SK-N-SH (cell line): ENCODE measurements at regions not wholly inside any gene's neighbourhood (a gene's known extent, or its start where the extent isn't known, plus 50 kb on each side); places are given as distances from the start of the nearest gene placed in this dataset.

Experiments
- CTCF ChIA-PET: fragments of 300-600, 350-600 bp; formaldehyde crosslinking; extraction: SDS; loops from one replicate; lab custom pipeline; 2021; lab: Yijun Ruan, JAX
- POLR2A ChIA-PET: fragments of 350-600 bp; sonication (Branson Sonifier 250); formaldehyde crosslinking; extraction: SDS; loops from one replicate; lab custom pipeline; 2020; ENCODE audit warnings: antibody characterized with exemption, inconsistent platforms; lab: Yijun Ruan, JAX
- DNase-seq: peaks from one replicate; pipeline ENCODE4 v3.0.0; 2012
- H2AFZ ChIP-seq: fragments of 200-600 bp; sonication (generic); 2 replicates; pipeline ENCODE4 v1.8.1; 2016; ENCODE audit warnings: antibody characterized with exemption, mild to moderate bottlenecking, low read depth
- H3F3A ChIP-seq: fragments of 200-600 bp; sonication (generic); replicated peaks from 2 replicates; pipeline ENCODE3; 2016; ENCODE audit warnings: antibody characterized with exemption, mild to moderate bottlenecking; ENCODE audit not compliant: insufficient read depth
- H3K27ac ChIP-seq, 2 experiments: fragments of 200-500 bp in 1 of 2; fragments of 200-600 bp in 1 of 2; sonication (Bioruptor generic) in 1 of 2; sonication (generic), shearing (Covaris generic) in 1 of 2; 2 replicates each; pipeline versions ENCODE4 v1.5.1 to v1.6.1; 2014 to 2016; ENCODE audit warnings: low read depth in 2 of 2, inconsistent platforms in 1 of 2, low read length in 1 of 2, mild to moderate bottlenecking in 1 of 2, mixed read lengths in 1 of 2
- H3K27me3 ChIP-seq: fragments of 200-600 bp; sonication (generic), shearing (Covaris generic); 2 replicates; pipeline ENCODE4 v1.6.1; 2016; ENCODE audit warnings: mixed run types; ENCODE audit not compliant: insufficient read depth
- H3K36me3 ChIP-seq, 2 experiments: fragments of 200-500 bp in 1 of 2; fragments of 200-600 bp in 1 of 2; sonication (Bioruptor generic) in 1 of 2; sonication (generic) in 1 of 2; replicated peaks in 1 of 2; 2 replicates each; pipeline versions ENCODE3 to v1.5.1; 2014 to 2016; ENCODE audit warnings: low read length in 1 of 2, mild to moderate bottlenecking in 1 of 2; ENCODE audit not compliant: insufficient read depth in 2 of 2, control insufficient read depth in 1 of 2
- H3K4me1 ChIP-seq, 2 experiments: fragments of 200-500 bp in 1 of 2; fragments of 200-600 bp in 1 of 2; sonication (Bioruptor generic) in 1 of 2; sonication (generic), shearing (Covaris generic) in 1 of 2; 2 replicates each; pipeline versions ENCODE4 v1.5.1 to v1.6.1; 2014 to 2016; ENCODE audit warnings: low read depth in 1 of 2, low read length in 1 of 2, mixed run types in 1 of 2; ENCODE audit not compliant: insufficient read depth in 2 of 2, control insufficient read depth in 1 of 2
- H3K4me2 ChIP-seq: fragments of 200-600 bp; sonication (generic), shearing (Covaris generic); 2 replicates; pipeline ENCODE4 v1.6.1; 2017; ENCODE audit warnings: mixed run types
- H3K4me3 ChIP-seq, 2 experiments: fragments of 200-500 bp in 1 of 2; fragments of 200-600 bp in 1 of 2; sonication (Bioruptor generic) in 1 of 2; sonication (generic), shearing (Covaris generic) in 1 of 2; 2 replicates each; pipeline versions ENCODE4 v1.5.1 to v1.8.1; 2014 to 2016; ENCODE audit warnings: low read depth in 2 of 2, inconsistent platforms in 1 of 2, low read length in 1 of 2, mild to moderate bottlenecking in 1 of 2, mixed read lengths in 1 of 2, moderate library complexity in 1 of 2
- H3K79me2 ChIP-seq: fragments of 200-600 bp; sonication (generic); 2 replicates; pipeline ENCODE4 v1.8.1; 2017; ENCODE audit warnings: mild to moderate bottlenecking; ENCODE audit not compliant: insufficient read depth
- H3K9ac ChIP-seq: fragments of 200-600 bp; sonication (generic); 2 replicates; pipeline ENCODE4 v1.6.1; 2017; ENCODE audit warnings: mixed run types
- H3K9me2 ChIP-seq: fragments of 200-600 bp; sonication (generic); 2 replicates; pipeline ENCODE4 v1.6.1; 2017; ENCODE audit warnings: mixed run types
- H3K9me3 ChIP-seq: fragments of 200-600 bp; sonication (generic); 2 replicates; pipeline ENCODE4 v1.6.1; 2017; ENCODE audit warnings: mixed run types, mild to moderate bottlenecking, moderate library complexity
- H4K20me1 ChIP-seq: fragments of 200-600 bp; sonication (generic); 2 replicates; pipeline ENCODE4 v1.6.1; 2017; ENCODE audit warnings: mild to moderate bottlenecking, mixed run types; ENCODE audit not compliant: insufficient read depth
- CHD2 ChIP-seq: fragments of 150-350 bp; IDR thresholded peaks from 2 replicates; pipeline ENCODE4 v1.6.1; 2018; ENCODE audit warnings: low read length; ENCODE audit not compliant: partially characterized antibody
- ELF1 ChIP-seq: IDR thresholded peaks from 2 replicates; pipeline ENCODE4 v1.4.0; 2012
- GABPA ChIP-seq: IDR thresholded peaks from 2 replicates; pipeline ENCODE4 v1.4.0; 2012; ENCODE audit warnings: low read depth, mild to moderate bottlenecking
- JUND ChIP-seq: IDR thresholded peaks from 2 replicates; pipeline ENCODE4 v1.4.0; 2012
- MXI1 ChIP-seq: IDR thresholded peaks from 2 replicates; pipeline ENCODE4 v1.6.1; 2012; ENCODE audit warnings: mild to moderate bottlenecking, low read depth, low read length, improper control_type of control experiment
- NRF1 ChIP-seq: IDR thresholded peaks from 2 replicates; pipeline ENCODE4 v1.6.1; 2012; ENCODE audit warnings: low read depth, mild to moderate bottlenecking, low read length
- PBX3 ChIP-seq: IDR thresholded peaks from 2 replicates; pipeline ENCODE4; 2012
- POLR2AphosphoS5 ChIP-seq: IDR thresholded peaks from 2 replicates; pipeline ENCODE4 v1.6.1; 2012; ENCODE audit warnings: low read depth, low read length
- RAD21 ChIP-seq: IDR thresholded peaks from 2 replicates; pipeline ENCODE4 v1.6.1; 2012; ENCODE audit warnings: mild to moderate bottlenecking, low read length
- RFX5 ChIP-seq: IDR thresholded peaks from 2 replicates; pipeline ENCODE4 v1.6.1; 2012; ENCODE audit warnings: mild to moderate bottlenecking, improper control_type of control experiment, low read length
- SIN3A ChIP-seq: IDR thresholded peaks from 2 replicates; pipeline ENCODE4 v1.6.1; 2012; ENCODE audit warnings: low read depth, mild to moderate bottlenecking, low read length, moderate library complexity, borderline replicate concordance
- TAF1 ChIP-seq: IDR thresholded peaks from 2 replicates; pipeline ENCODE4 v1.6.1; 2012; ENCODE audit warnings: low read depth, mild to moderate bottlenecking, low read length, moderate library complexity, borderline replicate concordance
- TEAD4 ChIP-seq: IDR thresholded peaks from 2 replicates; pipeline ENCODE4 v1.4.0; 2012; ENCODE audit warnings: mild to moderate bottlenecking, borderline replicate concordance; ENCODE audit not compliant: insufficient read depth
- YY1 ChIP-seq: IDR thresholded peaks from 2 replicates; pipeline ENCODE4 v1.4.0; 2012; ENCODE audit warnings: low read depth, mild to moderate bottlenecking
- ZBTB33 ChIP-seq: IDR thresholded peaks from 2 replicates; pipeline ENCODE4 v1.4.0; 2012; ENCODE audit warnings: low read depth, borderline replicate concordance
- WGBS: methylation state at CpG from one replicate; pipeline ENCODE4 v1.1.6; 2017; ENCODE audit warnings: low lambda C conversion rate; 5-methylcytosine and 5-hydroxymethylcytosine counted together
- TF ChIP-seq, protein P1 (sequence below): fragments of 200-600 bp; sonication (generic); IDR thresholded peaks from 2 replicates; pipeline ENCODE4 v1.6.1; 2017; ENCODE audit warnings: antibody characterized with exemption, mild to moderate bottlenecking, moderate library complexity
- TF ChIP-seq, protein P2 (sequence below): IDR thresholded peaks from 2 replicates; pipeline ENCODE4 v1.4.0; 2012; ENCODE audit warnings: low read depth

DNA sequence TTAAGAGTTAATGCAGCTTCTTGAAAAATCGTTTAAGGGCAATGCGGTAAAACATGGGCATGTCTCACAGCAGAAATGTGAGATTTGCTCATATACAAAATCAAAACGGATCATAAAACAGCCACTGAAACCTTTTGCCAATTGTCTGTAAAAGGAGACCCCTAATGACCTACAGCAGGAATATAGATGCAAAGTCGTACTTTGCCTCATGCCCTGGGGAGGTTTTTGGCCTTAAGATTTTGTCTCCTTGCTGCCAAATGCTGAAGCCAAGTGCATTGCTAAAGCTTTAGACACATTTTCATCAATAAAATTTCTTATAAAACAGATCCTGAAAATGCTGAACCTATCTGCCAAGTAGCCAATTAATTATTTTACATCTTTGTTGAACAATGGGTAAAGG lies 226.9 kb downstream of the TGFB2 start:
- Histone ChIP-seq H3K4me2 (no peak overlapping the region), H3K4me3 (no peak overlapping the region), H3F3A (no peaks in the 10 kb centered on the region)
- POLR2A ChIA-PET = no interaction called here
- no peak for TF ChIP-seq MXI1
- no peak for TF ChIP-seq JUND
- TF ChIP-seq RFX5 = no peak
- TF ChIP-seq RAD21 = no peak
- no peak for TF ChIP-seq PBX3
- no peak for TF ChIP-seq TEAD4
- no peak for TF ChIP-seq ZBTB33
- no peak for TF ChIP-seq YY1
- TF ChIP-seq, protein P1, sequence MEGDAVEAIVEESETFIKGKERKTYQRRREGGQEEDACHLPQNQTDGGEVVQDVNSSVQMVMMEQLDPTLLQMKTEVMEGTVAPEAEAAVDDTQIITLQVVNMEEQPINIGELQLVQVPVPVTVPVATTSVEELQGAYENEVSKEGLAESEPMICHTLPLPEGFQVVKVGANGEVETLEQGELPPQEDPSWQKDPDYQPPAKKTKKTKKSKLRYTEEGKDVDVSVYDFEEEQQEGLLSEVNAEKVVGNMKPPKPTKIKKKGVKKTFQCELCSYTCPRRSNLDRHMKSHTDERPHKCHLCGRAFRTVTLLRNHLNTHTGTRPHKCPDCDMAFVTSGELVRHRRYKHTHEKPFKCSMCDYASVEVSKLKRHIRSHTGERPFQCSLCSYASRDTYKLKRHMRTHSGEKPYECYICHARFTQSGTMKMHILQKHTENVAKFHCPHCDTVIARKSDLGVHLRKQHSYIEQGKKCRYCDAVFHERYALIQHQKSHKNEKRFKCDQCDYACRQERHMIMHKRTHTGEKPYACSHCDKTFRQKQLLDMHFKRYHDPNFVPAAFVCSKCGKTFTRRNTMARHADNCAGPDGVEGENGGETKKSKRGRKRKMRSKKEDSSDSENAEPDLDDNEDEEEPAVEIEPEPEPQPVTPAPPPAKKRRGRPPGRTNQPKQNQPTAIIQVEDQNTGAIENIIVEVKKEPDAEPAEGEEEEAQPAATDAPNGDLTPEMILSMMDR = no peak
- TF ChIP-seq SIN3A = no peak
- no peak for TF ChIP-seq POLR2AphosphoS5
- no peak for TF ChIP-seq NRF1
- TF ChIP-seq GABPA = no peak
- TF ChIP-seq, all 33 proteins: peak for 0
- Histone ChIP-seq H3K9ac (no peak overlapping the region), H4K20me1 (no peaks in the 10 kb centered on the region), H3K9me2 (no peaks in the 10 kb centered on the region), H3K27ac (no peak overlapping the region), H3K27me3 (no peaks in the 10 kb centered on the region), H3K4me1 (no peaks in the 10 kb centered on the region), H3K36me3 (no peaks in the 10 kb centered on the region), H2AFZ (no peak overlapping the region), H3K79me2 (no peaks in the 10 kb centered on the region), H3K9me3 (no peaks in the 10 kb centered on the region)
- no peak for DNase-seq
- CTCF ChIA-PET = interaction anchor here (0.8 kb wide), 1 partner anchor 15 kb away, joined by 4 read pairs; no protein-coding TSS in a partner anchor
- 88% methylated on average over 4 of the region's 4 CpGs for whole genome bisulfite sequencing

GRCh38 chr1:218573925-218574324 lies 228.8 kb downstream of the TGFB2 start:
- Histone ChIP-seq H3K27ac (no peak overlapping the region), H3F3A (no peaks in the 10 kb centered on the region), H2AFZ (no peak overlapping the region), H3K79me2 (no peaks in the 10 kb centered on the region), H3K4me3 (no peak overlapping the region), H3K9me2 (no peaks in the 10 kb centered on the region), H3K27me3 (no peaks in the 10 kb centered on the region), H3K4me2 (no peak overlapping the region), H3K36me3 (no peaks in the 10 kb centered on the region)
- POLR2A ChIA-PET = no interaction called here
- 91% methylated on average over 2 of the region's 2 CpGs for WGBS
- CTCF ChIA-PET = no interaction called here
- no peak for TF ChIP-seq TAF1
- TF ChIP-seq, protein P2, sequence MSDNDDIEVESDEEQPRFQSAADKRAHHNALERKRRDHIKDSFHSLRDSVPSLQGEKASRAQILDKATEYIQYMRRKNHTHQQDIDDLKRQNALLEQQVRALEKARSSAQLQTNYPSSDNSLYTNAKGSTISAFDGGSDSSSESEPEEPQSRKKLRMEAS = no peak
- no peak for TF ChIP-seq CHD2
- no peak for TF ChIP-seq ELF1
- TF ChIP-seq RFX5 = no peak
- TF ChIP-seq, all 33 proteins: peak for 0
- DNase-seq = no peak
- Histone ChIP-seq H3K4me1 (no peaks in the 10 kb centered on the region), H3K9me3 (no peaks in the 10 kb centered on the region), H4K20me1 (no peaks in the 10 kb centered on the region), H3K9ac (no peak overlapping the region)
